Fibroblast of lung (primary cell): ENCODE measurements at regions not wholly inside any gene's neighbourhood (a gene's known extent, or its start where the extent isn't known, plus 50 kb on each side); places are given as distances from the start of the nearest gene placed in this dataset.

Experiments used
- CTCF ChIP-seq, 2 donors: IDR thresholded peaks in 1 of 2; conservative IDR thresholded peaks in 1 of 2; 1 replicate in 1 of 2; 2 replicates in 1 of 2; pipeline ENCODE4 v1.5.1; 2011 to 2012; ENCODE audit warnings: low read length in 2 of 2, control low read depth in 1 of 2, inconsistent platforms in 1 of 2, low read depth in 1 of 2, mild to moderate bottlenecking in 1 of 2
- EZH2 ChIP-seq: IDR thresholded peaks from 2 replicates; pipeline ENCODE4 v1.5.1; 2012; ENCODE audit warnings: low read length, control low read depth, mild to moderate bottlenecking; ENCODE audit errors: missing control alignments

- TF ChIP-seq CTCF (conservative IDR thresholded peaks at IDR 0.05 in 1 of 2, IDR thresholded peaks at IDR 0.05 in 1 of 2; ENCODE audit: low read depth in 1 of 2, low read length in 2 of 2) (no peak), EZH2 (no peak)
Measured at GRCh38 chrX:9182041-9182440, 148.1 kb upstream of the FAM9B start.
